Pancreas (tissue), 10 donors: ENCODE measurements at regions not wholly inside any gene's neighbourhood (a gene's known extent, or its start where the extent isn't known, plus 50 kb on each side); places are given as distances from the start of the nearest gene placed in this dataset.
A peak's percentile ranks its signal among the peaks of the same experiment; 100 is the strongest.

Source experiments
- ATAC-seq, 4 donors: fragments of 200-7000 bp; cut with Tn5 transposase; one replicate each; pipeline versions ENCODE4 v1.8.0 to v1.9.1; 2020; ENCODE audit warnings: mild to moderate bottlenecking in 4 of 4, moderate library complexity in 4 of 4
- DNase-seq, 6 donors: peaks; one replicate each; pipeline ENCODE4 v3.0.0-alpha.2; 2020
- FAIRE-seq: peaks from 2 replicates; lab custom pipeline; 2012; peaks lifted over from hg19 to GRCh38; lab: Jason Lieb, UNC
- H3K27ac ChIP-seq, 4 donors: fragments of 200-600 bp; sonication (generic); 1 replicate in 3 of 4; 2 replicates in 1 of 4; pipeline versions ENCODE4 v1.5.0 to v1.8.0; 2020
- H3K27me3 ChIP-seq, 4 donors: fragments of 200-600 bp; one replicate each; pipeline ENCODE4 v1.8.0; 2021
- H3K36me3 ChIP-seq, 3 donors: fragments of 200-600 bp; sonication (generic) in 1 of 3; one replicate each; pipeline versions ENCODE4 v1.5.0 to v1.8.0; 2020 to 2021
- H3K4me1 ChIP-seq, 3 donors: fragments of 200-600 bp; one replicate each; pipeline ENCODE4 v1.8.0; 2021
- H3K4me3 ChIP-seq, 4 donors: fragments of 200-600 bp; sonication (generic) in 2 of 4; one replicate each; pipeline versions ENCODE4 v1.5.0 to v1.8.0; 2020 to 2021
- H3K9me3 ChIP-seq, 4 donors: fragments of 200-600 bp; one replicate each; pipeline ENCODE4 v1.8.0; 2021
- CTCF ChIP-seq, 4 donors: fragments of 200-600 bp; sonication (generic) in 3 of 4; IDR thresholded peaks; one replicate each; pipeline versions ENCODE4 v1.5.0 to v1.8.0; 2021; ENCODE audit warnings: antibody characterized with exemption in 4 of 4
- WGBS, 2 donors: extraction: QIAGEN DNeasy Blood & Tissue Kit; methylation state at CpG; one replicate each; pipeline ENCODE4 v1.1.7; 2013; 5-methylcytosine and 5-hydroxymethylcytosine counted together
- intact Hi-C, 3 donors: fragments of 100-400 bp; cut with DNase I; formaldehyde crosslinking; loops; one replicate each; pipeline versions ENCODE4 v1.11.1 to v1.14.2; 2022
- donor health status: healthy with polysubstance abuse.
- donor health status: DM: no; HTN: no; CAD: no; lungs with moderate emphysema.
- donor health status: DM: no; HTN: no; CAD: no.
- donor health status: control.
- donor health status: control.
- donor health status: Bipolar disorder and iron deficiency.
- donor health status: DM: yes; HTN: yes; CAD: no.
- donor health status: DM: no; HTN: no; CAD: no.
- donor health status: DM: no; HTN: no; CAD: no.
- donor health status: DM: yes; HTN: yes; CAD: no.

GRCh38 chr1:168918860-168919741, 187.4 kb upstream of the ATP1B1 start:
- no peak overlapping the region for H3K4me3 ChIP-seq
- 81 to 84% methylated on average over 5 of the region's 5 CpGs for WGBS, 2 donors
- ATAC-seq = peak in 1 of 4 donors; percentile 5

GRCh38 chr1:168920456-168921094, 185.9 kb upstream of the ATP1B1 start:
- H3K27ac ChIP-seq = peak overlapping the region in 3 of 4 donors; percentile 14 to 66 (median 30)
- ATAC-seq = peak; percentile 87 to 92 (median 91)
- H3K9me3 ChIP-seq = no peaks in the 10 kb centered on the region
- TF ChIP-seq CTCF (IDR thresholded peaks at IDR 0.05) = no peak
- WGBS, 2 donors = 19 to 40% methylated on average over 6 of the region's 6 CpGs
- H3K27me3 ChIP-seq = no peaks in the 10 kb centered on the region
- peak in 2 of 6 donors; percentile 17 to 52 for DNase-seq
- no peak overlapping the region for H3K4me3 ChIP-seq
- no peak for FAIRE-seq
- no peaks in the 10 kb centered on the region for H3K36me3 ChIP-seq
- intact Hi-C loops = no loop called here
- H3K4me1 ChIP-seq = peaks cover 11 to 17% (median 12%) of the 10 kb centered on the region in 3 donors

More at GRCh38 chr1:168918860-168919741, 187.4 kb upstream of the ATP1B1 start:
- FAIRE-seq = no peak
- Histone ChIP-seq H3K4me1 (peaks cover 11 to 17% (median 12%) of the 10 kb centered on the region in 3 donors), H3K27me3 (no peaks in the 10 kb centered on the region), H3K36me3 (no peaks in the 10 kb centered on the region), H3K27ac (no peak overlapping the region), H3K9me3 (no peaks in the 10 kb centered on the region)
- no peak for DNase-seq
- intact Hi-C loops = no loop called here
- no peak for TF ChIP-seq CTCF (IDR thresholded peaks at IDR 0.05)

- DNase-seq = no peak
- H3K36me3 ChIP-seq = no peaks in the 10 kb centered on the region
- intact Hi-C loops = no loop called here
- FAIRE-seq = no peak
- 84 to 86% methylated on average over 3 of the region's 3 CpGs for WGBS, 2 donors
- no peak overlapping the region for H3K27ac ChIP-seq
- H3K4me3 ChIP-seq = no peak overlapping the region
- H3K27me3 ChIP-seq = no peaks in the 10 kb centered on the region
- H3K4me1 ChIP-seq = peaks cover 11 to 17% (median 12%) of the 10 kb centered on the region in 3 donors
- ATAC-seq = no peak
- no peak for TF ChIP-seq CTCF (IDR thresholded peaks at IDR 0.05)
- no peaks in the 10 kb centered on the region for H3K9me3 ChIP-seq
Measured at GRCh38 chr1:168921629-168922028, 184.9 kb upstream of the ATP1B1 start.

GRCh38 chr1:168923521-168924136, 182.9 kb upstream of the ATP1B1 start:
- FAIRE-seq (no peak), ATAC-seq (no peak), DNase-seq (no peak)
- Histone ChIP-seq H3K36me3 (no peaks in the 10 kb centered on the region), H3K9me3 (no peaks in the 10 kb centered on the region), H3K4me1 (peaks cover 11 to 17% (median 12%) of the 10 kb centered on the region in 3 donors), H3K4me3 (no peak overlapping the region), H3K27me3 (no peaks in the 10 kb centered on the region), H3K27ac (no peak overlapping the region)
- 66 to 72% methylated on average over 3 of the region's 3 CpGs for WGBS, 2 donors
- intact Hi-C loops = no loop called here
- TF ChIP-seq CTCF (IDR thresholded peaks at IDR 0.05) = no peak
